ENCODE measurements at regions not wholly inside any gene's neighbourhood (a gene's known extent, or its start where the extent isn't known, plus 50 kb on each side); places are given as distances from the start of the nearest gene placed in this dataset.

DNA sequence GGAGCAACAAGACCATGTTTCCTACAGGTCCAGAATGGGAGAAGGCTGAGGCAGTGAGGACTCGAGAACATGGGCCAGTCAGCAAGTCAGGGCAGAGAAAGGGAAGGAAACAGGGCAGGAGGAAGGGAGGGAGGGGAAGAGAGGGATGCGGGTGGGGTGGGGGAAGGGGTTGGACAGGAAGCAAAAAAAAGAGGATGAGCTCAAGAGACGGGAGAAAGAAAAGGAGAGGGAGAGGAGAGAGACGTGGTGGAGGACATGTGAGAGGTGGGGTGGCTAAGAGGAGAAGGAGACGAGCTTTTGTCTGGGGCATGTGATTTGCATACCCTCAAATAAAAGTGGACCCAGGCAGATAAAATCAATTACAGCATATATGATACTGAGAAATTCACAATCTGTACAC, 389.5 kb upstream of the B3GAT1 start:
- TF ChIP-seq, protein P1, sequence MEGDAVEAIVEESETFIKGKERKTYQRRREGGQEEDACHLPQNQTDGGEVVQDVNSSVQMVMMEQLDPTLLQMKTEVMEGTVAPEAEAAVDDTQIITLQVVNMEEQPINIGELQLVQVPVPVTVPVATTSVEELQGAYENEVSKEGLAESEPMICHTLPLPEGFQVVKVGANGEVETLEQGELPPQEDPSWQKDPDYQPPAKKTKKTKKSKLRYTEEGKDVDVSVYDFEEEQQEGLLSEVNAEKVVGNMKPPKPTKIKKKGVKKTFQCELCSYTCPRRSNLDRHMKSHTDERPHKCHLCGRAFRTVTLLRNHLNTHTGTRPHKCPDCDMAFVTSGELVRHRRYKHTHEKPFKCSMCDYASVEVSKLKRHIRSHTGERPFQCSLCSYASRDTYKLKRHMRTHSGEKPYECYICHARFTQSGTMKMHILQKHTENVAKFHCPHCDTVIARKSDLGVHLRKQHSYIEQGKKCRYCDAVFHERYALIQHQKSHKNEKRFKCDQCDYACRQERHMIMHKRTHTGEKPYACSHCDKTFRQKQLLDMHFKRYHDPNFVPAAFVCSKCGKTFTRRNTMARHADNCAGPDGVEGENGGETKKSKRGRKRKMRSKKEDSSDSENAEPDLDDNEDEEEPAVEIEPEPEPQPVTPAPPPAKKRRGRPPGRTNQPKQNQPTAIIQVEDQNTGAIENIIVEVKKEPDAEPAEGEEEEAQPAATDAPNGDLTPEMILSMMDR (IDR thresholded peaks at IDR 0.05): no peak
- TF ChIP-seq POLR2A (IDR thresholded peaks at IDR 0.05): no peak

All from right lobe of liver (tissue), 4 donors.